GM12878 (cell line): ENCODE measurements at regions not wholly inside any gene's neighbourhood (a gene's known extent, or its start where the extent isn't known, plus 50 kb on each side); places are given as distances from the start of the nearest gene placed in this dataset.
"Not testable (repeated sequence)": the region's sequence is repeated elsewhere in the genome, so short reads cannot be mapped to it uniquely, and the experiment has no call there.

ENCODE experiments used
- CTCF ChIP-seq, 3 experiments: IDR thresholded peaks in 2 of 3; conservative IDR thresholded peaks in 1 of 3; 2 replicates each; pipeline ENCODE4 v1.5.1; 2011; ENCODE audit warnings: low read depth in 3 of 3, low read length in 3 of 3, mild to moderate bottlenecking in 3 of 3, control low read depth in 2 of 3, moderate library complexity in 2 of 3, inconsistent platforms in 1 of 3, mixed read lengths in 1 of 3; ENCODE audit not compliant: control insufficient read depth in 2 of 3, insufficient read depth in 1 of 3; ENCODE audit errors: extremely low read depth in 1 of 3
- RAD21 ChIP-seq: IDR thresholded peaks from 2 replicates; pipeline ENCODE4 v1.6.1; 2011; ENCODE audit warnings: mild to moderate bottlenecking, low read depth, low read length, moderate library complexity; ENCODE audit not compliant: insufficient read depth
- YY1 ChIP-seq: IDR thresholded peaks from 2 replicates; pipeline ENCODE4 v1.6.1; 2011; ENCODE audit warnings: low read depth, mild to moderate bottlenecking, low read length
- TF ChIP-seq, protein P1 (sequence below): IDR thresholded peaks from 2 replicates; pipeline ENCODE4 v1.6.1; 2012; ENCODE audit warnings: low read depth, low read length, improper control_type of control experiment

DNA sequence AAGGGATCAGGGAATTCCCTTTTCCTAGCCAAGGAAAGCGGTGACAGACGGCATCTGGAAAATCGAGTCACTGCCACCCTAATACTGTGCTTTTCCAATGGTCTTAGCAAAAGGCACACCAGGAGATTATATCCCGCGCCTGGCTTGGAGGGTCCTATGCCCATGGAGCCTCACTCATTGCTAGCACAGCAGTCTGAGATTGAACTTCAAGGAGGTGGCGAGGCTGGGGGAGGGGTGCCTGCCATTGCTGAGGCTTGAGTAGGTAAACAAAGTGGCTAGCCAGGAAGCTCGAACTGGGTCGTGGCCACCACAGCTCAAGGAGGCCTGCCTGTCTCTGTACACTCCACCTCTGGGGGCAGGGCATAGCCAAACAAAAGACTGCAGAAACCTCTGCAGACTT lies 556.5 kb upstream of the IZUMO3 start:
- not testable (repeated sequence) for TF ChIP-seq CTCF (IDR thresholded peaks at IDR 0.05 in 2 of 3, conservative IDR thresholded peaks at IDR 0.05 in 1 of 3; ENCODE audit: control insufficient read depth in 2 of 3, extremely low read depth in 1 of 3, insufficient read depth in 1 of 3, low read depth in 3 of 3, low read length in 3 of 3); YY1; RAD21
- TF ChIP-seq, protein P1, sequence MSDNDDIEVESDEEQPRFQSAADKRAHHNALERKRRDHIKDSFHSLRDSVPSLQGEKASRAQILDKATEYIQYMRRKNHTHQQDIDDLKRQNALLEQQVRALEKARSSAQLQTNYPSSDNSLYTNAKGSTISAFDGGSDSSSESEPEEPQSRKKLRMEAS, result not testable (repeated sequence)
